ENCODE measurements at regions not wholly inside any gene's neighbourhood (a gene's known extent, or its start where the extent isn't known, plus 50 kb on each side); places are given as distances from the start of the nearest gene placed in this dataset.
A peak's percentile ranks its signal among the peaks of the same experiment; 100 is the strongest.

DNA sequence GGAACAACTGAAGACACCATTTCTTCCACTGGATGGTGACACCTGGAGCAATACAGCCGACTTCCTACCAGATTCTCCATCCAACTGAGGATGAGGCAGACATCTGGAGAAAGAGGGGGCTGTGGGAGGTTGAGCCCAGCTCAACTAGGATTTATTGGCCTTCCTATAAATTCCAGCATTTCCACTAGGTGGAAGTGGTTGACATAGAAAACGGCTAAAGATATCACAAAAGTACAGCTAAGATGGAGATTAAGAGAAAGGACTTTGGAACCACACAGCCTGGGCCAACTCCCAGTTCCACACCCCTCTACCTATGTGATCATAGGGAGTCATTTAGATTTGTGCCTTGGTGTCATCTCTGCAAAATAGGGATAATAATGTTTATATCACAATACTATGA, 61.3 kb upstream of the CAV2 start:
- H3K4me1 ChIP-seq = peaks cover 15% of the 10 kb centered on the region
- TF ChIP-seq, protein P1, sequence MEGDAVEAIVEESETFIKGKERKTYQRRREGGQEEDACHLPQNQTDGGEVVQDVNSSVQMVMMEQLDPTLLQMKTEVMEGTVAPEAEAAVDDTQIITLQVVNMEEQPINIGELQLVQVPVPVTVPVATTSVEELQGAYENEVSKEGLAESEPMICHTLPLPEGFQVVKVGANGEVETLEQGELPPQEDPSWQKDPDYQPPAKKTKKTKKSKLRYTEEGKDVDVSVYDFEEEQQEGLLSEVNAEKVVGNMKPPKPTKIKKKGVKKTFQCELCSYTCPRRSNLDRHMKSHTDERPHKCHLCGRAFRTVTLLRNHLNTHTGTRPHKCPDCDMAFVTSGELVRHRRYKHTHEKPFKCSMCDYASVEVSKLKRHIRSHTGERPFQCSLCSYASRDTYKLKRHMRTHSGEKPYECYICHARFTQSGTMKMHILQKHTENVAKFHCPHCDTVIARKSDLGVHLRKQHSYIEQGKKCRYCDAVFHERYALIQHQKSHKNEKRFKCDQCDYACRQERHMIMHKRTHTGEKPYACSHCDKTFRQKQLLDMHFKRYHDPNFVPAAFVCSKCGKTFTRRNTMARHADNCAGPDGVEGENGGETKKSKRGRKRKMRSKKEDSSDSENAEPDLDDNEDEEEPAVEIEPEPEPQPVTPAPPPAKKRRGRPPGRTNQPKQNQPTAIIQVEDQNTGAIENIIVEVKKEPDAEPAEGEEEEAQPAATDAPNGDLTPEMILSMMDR (IDR thresholded peaks at IDR 0.05) = no peak
- TF ChIP-seq POLR2AphosphoS5 (IDR thresholded peaks at IDR 0.05; ENCODE audit: insufficient read depth in 1 of 2, low read depth in 1 of 2) = no peak
- TF ChIP-seq POLR2A (IDR thresholded peaks at IDR 0.05) = no peak
- H3K9me3 ChIP-seq = no peaks in the 10 kb centered on the region
- H3K4me3 ChIP-seq = no peak overlapping the region
- no peaks in the 10 kb centered on the region for H3K36me3 ChIP-seq
- DNase-seq (ENCODE audit: extremely low spot score in 2 of 2) = no peak
- no peaks in the 10 kb centered on the region for H3K27me3 ChIP-seq
- H3K27ac ChIP-seq = no peak overlapping the region
- intact Hi-C loops (cut with DNase I) = no loop called here

DNA sequence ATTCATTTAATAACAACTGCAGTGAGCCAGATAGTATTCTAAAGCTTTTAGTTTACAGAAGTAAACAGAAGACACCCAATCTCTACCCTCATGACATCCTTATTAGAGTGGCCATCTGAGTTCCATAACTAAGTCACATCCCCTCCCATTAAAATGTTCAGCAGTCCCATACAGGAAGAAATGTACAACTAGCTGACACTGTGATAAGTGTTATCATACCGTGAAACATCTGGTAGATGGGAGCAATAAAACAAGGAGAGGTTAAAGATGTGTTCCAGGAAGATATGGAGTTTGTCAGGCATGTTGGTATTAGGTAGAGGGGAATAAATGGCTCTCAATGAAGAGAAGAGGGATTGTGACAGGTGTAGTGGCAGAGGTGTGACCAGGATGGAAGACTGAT, 60.5 kb upstream of the CAV2 start:
- no peak for DNase-seq (ENCODE audit: extremely low spot score in 2 of 2)
- no peak overlapping the region for H3K27ac ChIP-seq
- peaks cover 15% of the 10 kb centered on the region for H3K4me1 ChIP-seq
- H3K27me3 ChIP-seq = no peaks in the 10 kb centered on the region
- H3K36me3 ChIP-seq = no peaks in the 10 kb centered on the region
- no peaks in the 10 kb centered on the region for H3K9me3 ChIP-seq
- intact Hi-C loops (cut with DNase I) = no loop called here
- TF ChIP-seq, protein P1 (IDR thresholded peaks at IDR 0.05) = no peak
- TF ChIP-seq POLR2AphosphoS5 (IDR thresholded peaks at IDR 0.05; ENCODE audit: insufficient read depth in 1 of 2, low read depth in 1 of 2) = no peak
- no peak for TF ChIP-seq POLR2A (IDR thresholded peaks at IDR 0.05)
- H3K4me3 ChIP-seq = no peak overlapping the region

DNA sequence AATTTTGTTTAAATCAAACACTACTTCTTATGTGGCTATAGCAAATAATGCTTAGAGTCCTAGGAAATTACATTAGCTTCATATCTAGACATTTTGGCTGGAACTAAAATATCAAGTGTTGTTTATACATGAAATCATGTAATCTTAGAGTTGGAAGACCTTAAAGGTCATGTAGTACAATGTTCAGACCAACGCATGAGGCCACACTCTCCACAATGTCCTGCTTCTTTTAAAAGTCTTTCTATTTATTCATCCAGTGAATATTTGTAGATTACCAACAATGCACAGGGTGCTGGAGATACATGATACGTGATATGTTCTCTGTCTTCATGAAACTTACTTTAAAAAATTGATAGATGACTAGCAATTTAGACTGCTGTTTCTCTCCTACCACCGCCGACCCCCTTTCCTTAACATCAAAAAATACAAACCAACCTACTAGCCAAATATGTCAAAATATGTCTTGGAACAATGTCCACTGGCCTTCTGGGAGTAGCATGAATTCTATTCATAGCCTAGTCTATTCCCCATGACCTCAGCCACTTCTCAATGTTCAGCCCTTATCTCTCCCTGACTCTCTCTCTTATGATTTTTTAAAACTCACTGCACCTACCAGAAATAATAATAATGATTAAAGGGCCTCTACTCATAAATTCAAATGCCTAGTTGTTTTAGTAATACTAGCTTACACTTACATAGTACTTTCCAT, 59.5 kb upstream of the CAV2 start:
- no peak for DNase-seq (ENCODE audit: extremely low spot score in 2 of 2)
- TF ChIP-seq, protein P1 (IDR thresholded peaks at IDR 0.05) = no peak
- TF ChIP-seq POLR2A (IDR thresholded peaks at IDR 0.05) = no peak
- TF ChIP-seq POLR2AphosphoS5 (IDR thresholded peaks at IDR 0.05; ENCODE audit: insufficient read depth in 1 of 2, low read depth in 1 of 2) = no peak
- intact Hi-C loops (cut with DNase I) = no loop called here
- no peaks in the 10 kb centered on the region for H3K27me3 ChIP-seq
- peaks cover 15% of the 10 kb centered on the region for H3K4me1 ChIP-seq
- no peaks in the 10 kb centered on the region for H3K36me3 ChIP-seq
- H3K4me3 ChIP-seq = no peak overlapping the region
- H3K27ac ChIP-seq = no peak overlapping the region
- no peaks in the 10 kb centered on the region for H3K9me3 ChIP-seq

DNA sequence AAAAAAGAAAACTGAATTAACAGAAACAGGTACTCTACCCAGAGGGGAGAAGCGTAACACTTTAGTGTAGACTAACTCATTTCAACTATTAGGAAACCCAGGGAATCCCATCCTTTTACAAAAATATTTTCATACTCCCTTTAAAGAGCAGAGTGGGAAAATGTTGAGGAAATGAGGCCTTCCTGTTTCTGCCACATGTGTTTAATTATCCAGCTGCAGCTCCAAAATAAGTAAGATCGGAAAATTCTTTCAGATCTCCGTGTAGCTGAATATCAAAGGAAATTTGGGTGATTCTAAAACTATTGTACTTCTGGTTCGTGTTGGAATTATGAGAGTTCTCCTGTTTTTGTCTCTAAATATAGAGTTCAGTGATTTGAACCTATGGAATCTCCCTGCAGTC, 58.0 kb upstream of the CAV2 start:
- TF ChIP-seq POLR2AphosphoS5 (IDR thresholded peaks at IDR 0.05; ENCODE audit: insufficient read depth in 1 of 2, low read depth in 1 of 2) (peak in 1 of 2 donors; percentile 27), POLR2A (IDR thresholded peaks at IDR 0.05) (no peak)
- Histone ChIP-seq H3K9me3 (no peaks in the 10 kb centered on the region), H3K36me3 (no peaks in the 10 kb centered on the region), H3K4me3 (no peak overlapping the region), H3K27me3 (no peaks in the 10 kb centered on the region), H3K4me1 (peaks cover 15% of the 10 kb centered on the region), H3K27ac (peak overlapping the region; percentile 56)
- no peak for DNase-seq (ENCODE audit: extremely low spot score in 2 of 2)
- intact Hi-C loops (cut with DNase I) = no loop called here

DNA sequence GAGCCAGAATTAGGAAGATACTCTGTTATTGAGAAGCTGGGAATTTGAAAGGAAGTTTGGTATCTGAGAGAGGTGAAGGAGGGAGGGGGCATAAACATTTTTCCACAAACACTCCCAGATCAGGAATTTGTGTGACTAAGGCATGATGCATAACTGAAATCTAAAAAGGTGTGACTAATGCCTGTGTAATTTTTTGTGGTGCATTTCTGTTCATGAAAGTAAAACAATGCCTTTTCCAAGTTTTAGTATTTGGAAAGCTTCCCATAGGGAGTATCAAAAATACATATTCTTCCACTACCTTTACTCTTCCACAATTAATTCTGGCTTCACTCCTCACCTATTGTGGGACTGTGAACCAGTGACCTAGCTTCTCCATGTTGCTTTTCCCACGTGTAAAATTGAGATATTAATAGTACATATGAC, 56.4 kb upstream of the CAV2 start:
- TF ChIP-seq POLR2A (IDR thresholded peaks at IDR 0.05) (no peak), POLR2AphosphoS5 (IDR thresholded peaks at IDR 0.05; ENCODE audit: insufficient read depth in 1 of 2, low read depth in 1 of 2) (peak in 1 of 2 donors; percentile 51)
- Histone ChIP-seq H3K4me3 (no peak overlapping the region), H3K4me1 (peaks cover 29% of the 10 kb centered on the region), H3K36me3 (no peaks in the 10 kb centered on the region), H3K27ac (no peak overlapping the region), H3K9me3 (no peaks in the 10 kb centered on the region), H3K27me3 (no peaks in the 10 kb centered on the region)
- no peak for DNase-seq (ENCODE audit: extremely low spot score in 2 of 2)
- intact Hi-C loops (cut with DNase I) = no loop called here

DNA sequence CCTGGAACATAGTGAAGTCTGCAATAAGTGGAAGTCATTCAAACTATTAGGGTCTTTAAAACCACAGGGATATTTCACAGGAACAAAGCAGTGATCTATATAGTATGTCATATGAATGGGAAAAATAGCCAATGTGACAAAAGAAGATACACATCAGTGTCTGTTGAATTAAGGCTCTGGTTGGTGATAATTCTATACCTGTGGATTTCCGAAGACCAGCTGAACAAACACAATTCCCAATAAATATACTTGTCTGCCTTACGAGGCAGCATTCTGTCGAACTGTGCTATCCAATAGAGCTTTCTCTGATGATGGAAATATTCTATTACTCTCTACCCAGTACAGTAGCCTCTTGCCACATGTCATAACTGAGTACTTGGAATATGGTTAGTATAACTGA, 55.9 kb upstream of the CAV2 start:
- H3K9me3 ChIP-seq = no peaks in the 10 kb centered on the region
- H3K27me3 ChIP-seq = no peaks in the 10 kb centered on the region
- peaks cover 29% of the 10 kb centered on the region for H3K4me1 ChIP-seq
- TF ChIP-seq POLR2AphosphoS5 (IDR thresholded peaks at IDR 0.05; ENCODE audit: insufficient read depth in 1 of 2, low read depth in 1 of 2) (no peak), POLR2A (IDR thresholded peaks at IDR 0.05) (no peak)
- TF ChIP-seq, protein P1 (IDR thresholded peaks at IDR 0.05) = no peak
- no peak for DNase-seq (ENCODE audit: extremely low spot score in 2 of 2)
- intact Hi-C loops (cut with DNase I) = no loop called here
- no peak overlapping the region for H3K27ac ChIP-seq
- H3K36me3 ChIP-seq = no peaks in the 10 kb centered on the region
- H3K4me3 ChIP-seq = no peak overlapping the region
